Upper lobe of left lung (tissue), 4 donors: ENCODE measurements at regions not wholly inside any gene's neighbourhood (a gene's known extent, or its start where the extent isn't known, plus 50 kb on each side); places are given as distances from the start of the nearest gene placed in this dataset.

Source experiments
- CTCF ChIP-seq, 6 experiments: fragments of 450-650 bp in 4 of 6; fragments of 200-600 bp in 2 of 6; sonication (generic) in 2 of 6; IDR thresholded peaks; one replicate each; pipeline ENCODE4 v1.5.1; 2016 to 2019; ENCODE audit warnings: antibody characterized with exemption in 6 of 6
- EP300 ChIP-seq, 4 donors: sonication (generic); formaldehyde crosslinking; IDR thresholded peaks; one replicate each; pipeline ENCODE4 v1.5.1; 2017; ENCODE audit warnings: antibody characterized with exemption in 4 of 4, control low read depth in 2 of 4
- POLR2A ChIP-seq, 4 donors: fragments of 450-650 bp; IDR thresholded peaks; one replicate each; pipeline ENCODE4 v1.5.1; 2016 to 2017; ENCODE audit warnings: antibody characterized with exemption in 4 of 4, mild to moderate bottlenecking in 2 of 4
- POLR2AphosphoS5 ChIP-seq, 2 donors: sonication (generic); formaldehyde crosslinking; IDR thresholded peaks; one replicate each; pipeline ENCODE4 v1.5.1; 2017; ENCODE audit warnings: antibody characterized with exemption in 2 of 2

- no peak for TF ChIP-seq CTCF (IDR thresholded peaks at IDR 0.05)
- TF ChIP-seq POLR2A (IDR thresholded peaks at IDR 0.05): no peak
- no peak for TF ChIP-seq EP300 (IDR thresholded peaks at IDR 0.05)
- TF ChIP-seq POLR2AphosphoS5 (IDR thresholded peaks at IDR 0.05): no peak
Measured at GRCh38 chr15:31660816-31661215, 334.2 kb downstream of the KLF13 start.
